NT2/D1 (cell line): ENCODE measurements at regions not wholly inside any gene's neighbourhood (a gene's known extent, or its start where the extent isn't known, plus 50 kb on each side); places are given as distances from the start of the nearest gene placed in this dataset.

Experiments
- SUZ12 ChIP-seq: IDR thresholded peaks from 2 replicates; pipeline ENCODE4 v1.6.1; 2011; ENCODE audit not compliant: insufficient read length, insufficient read depth; ENCODE audit errors: extremely low read depth
- ZNF274 ChIP-seq: IDR thresholded peaks from 2 replicates; pipeline ENCODE4 v1.6.1; 2011; ENCODE audit warnings: mild to moderate bottlenecking, low read depth, low read length

DNA sequence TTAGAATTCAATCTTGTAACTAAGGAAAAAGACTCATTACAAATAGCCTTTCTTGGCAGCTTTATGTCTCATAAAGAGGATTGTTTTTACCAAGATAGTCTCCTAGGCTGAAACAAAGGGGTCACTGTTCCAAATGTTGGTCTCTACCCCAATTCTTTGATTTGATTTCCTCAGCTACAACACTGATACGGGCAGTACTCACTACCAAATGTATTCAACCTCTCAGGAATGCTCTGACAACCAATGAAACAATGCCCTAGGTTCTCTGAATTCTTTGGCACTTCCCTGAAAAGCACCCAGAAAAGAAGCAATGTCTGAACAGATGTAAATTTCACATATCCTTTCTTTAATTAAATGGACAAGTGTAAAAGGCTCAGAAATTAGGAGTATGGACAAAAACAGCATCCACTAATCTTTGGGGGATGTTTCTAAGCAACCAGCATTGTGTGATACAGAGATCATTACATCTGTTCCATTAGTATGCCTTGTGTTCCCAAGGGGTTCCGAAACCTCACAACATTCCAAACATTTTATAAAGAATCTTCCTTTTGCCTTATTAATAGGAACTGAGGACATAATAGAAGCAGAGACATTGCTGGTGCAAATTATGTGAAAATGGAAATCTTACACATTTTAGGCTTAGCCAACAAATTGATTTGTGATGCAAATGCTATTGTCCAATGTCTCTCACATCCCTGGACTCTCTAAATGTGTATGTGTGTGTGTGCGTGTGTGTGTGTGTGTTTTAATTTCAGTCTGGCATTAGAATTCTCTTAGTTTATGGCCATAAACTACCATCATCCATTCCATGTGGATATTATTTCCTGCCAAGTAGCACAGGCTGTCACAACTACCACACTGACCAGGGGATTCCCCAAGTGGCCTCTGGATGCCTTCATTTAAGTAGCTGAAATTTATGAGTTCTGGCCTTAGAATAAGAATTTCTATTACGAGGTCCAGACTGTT lies 276.0 kb downstream of the MTX2 start:
- TF ChIP-seq ZNF274 (no peak), SUZ12 (no peak)
